ENCODE measurements at regions not wholly inside any gene's neighbourhood (a gene's known extent, or its start where the extent isn't known, plus 50 kb on each side); places are given as distances from the start of the nearest gene placed in this dataset.
A peak's percentile ranks its signal among the peaks of the same experiment; 100 is the strongest.
"Not testable (repeated sequence)": the region's sequence is repeated elsewhere in the genome, so short reads cannot be mapped to it uniquely, and the experiment has no call there.

DNA sequence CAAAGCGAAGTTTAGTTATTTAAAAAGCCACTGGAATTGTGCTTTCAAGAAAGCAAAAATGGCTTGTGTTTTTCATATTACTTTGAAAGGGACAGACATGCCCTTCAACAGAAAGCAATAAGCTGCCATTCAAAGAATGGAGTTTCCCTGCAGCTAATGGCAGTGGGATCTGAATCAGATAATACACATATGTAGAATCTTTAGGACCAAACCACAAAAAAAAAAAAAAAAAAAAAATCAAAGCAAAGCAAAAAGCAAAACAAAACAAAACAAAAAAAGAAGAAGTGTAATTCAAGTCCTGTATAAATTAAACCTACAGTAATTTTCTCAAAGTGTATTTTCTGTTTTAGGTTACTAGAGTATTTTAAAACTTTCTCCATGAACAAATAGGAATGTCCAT lies 63.6 kb upstream of the ZNF217 start:
- DNase-seq, result no peak

DNA sequence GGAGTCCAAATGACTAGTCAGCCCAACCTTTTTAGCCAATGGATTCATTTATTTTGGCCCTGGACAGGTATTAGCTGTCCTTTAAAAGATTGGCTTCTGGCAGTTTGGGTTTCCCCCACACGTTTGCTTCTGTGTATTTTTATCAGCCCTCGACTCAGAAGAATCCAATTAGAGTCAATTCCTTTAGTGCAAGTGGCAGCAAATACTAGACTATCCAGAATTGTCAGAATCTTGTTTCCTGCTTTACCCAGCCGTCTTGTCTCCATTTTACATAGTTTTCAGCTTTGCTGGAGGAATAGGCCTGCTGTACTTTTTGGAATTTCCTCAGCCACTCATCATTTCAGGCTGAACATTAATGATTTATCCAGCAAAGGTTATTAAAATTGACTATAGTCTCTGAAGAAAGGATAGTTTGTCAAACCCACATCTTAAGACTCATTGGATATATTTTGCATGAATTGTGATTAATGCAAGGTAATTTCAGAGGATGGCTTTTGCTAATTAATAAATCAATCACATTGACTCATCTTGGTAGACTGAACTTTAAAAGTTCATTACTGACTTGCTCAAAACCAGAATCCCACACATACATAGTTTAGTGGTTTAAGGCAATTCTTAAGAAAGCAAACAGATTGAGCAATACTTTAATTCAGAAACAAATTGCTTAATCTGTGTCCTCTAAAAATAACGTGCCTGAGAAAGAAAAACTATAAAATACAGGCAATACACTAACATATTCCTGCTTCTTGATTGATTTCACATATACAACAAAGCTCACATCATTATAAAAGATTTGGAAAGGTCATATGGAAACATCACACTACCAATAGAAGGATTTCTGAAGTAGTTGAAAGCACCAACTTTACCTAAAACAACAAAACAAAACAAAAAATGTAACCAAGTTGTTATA lies 62.9 kb upstream of the ZNF217 start:
- no peak for DNase-seq

DNA sequence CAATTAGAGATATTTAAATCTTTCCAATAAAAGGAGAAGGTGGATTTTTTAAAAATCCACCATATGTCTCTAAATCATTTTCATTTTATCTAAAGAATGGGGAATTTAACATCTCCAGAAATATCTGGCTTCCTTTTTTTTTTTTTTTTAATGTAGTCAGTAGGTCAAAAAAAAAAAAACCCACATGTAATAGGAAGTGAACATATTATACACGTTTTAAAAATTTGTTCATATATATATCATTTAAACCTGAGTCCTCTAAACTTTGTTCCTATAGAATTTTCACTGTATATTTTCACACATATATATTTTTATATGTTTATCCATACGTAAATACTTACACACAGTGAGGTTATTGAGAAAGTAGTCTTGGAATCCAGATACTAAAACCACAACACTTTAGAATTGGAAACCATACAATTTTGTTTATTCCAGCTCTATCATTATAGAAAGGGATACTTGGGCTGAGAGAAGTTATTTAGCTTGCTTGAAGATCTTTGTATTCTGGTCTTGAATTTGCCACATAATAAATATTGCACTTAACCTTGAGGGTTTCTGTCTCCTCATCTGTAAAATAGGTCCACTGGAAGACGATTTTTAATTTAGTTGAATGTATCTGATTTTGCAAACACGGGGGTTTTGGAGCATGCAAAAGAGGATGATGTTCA lies 62.1 kb upstream of the ZNF217 start:
- no peak for DNase-seq

- DNase-seq, result no peak
Observed at GRCh38 chr20:53654932-53655624, 61.4 kb upstream of the ZNF217 start.

- DNase-seq, result not testable (repeated sequence)
Observed at GRCh38 chr20:53654521-53654920, 60.9 kb upstream of the ZNF217 start.

- DNase-seq, result no peak
Observed at GRCh38 chr20:53652859-53653517, 59.3 kb upstream of the ZNF217 start.

DNA sequence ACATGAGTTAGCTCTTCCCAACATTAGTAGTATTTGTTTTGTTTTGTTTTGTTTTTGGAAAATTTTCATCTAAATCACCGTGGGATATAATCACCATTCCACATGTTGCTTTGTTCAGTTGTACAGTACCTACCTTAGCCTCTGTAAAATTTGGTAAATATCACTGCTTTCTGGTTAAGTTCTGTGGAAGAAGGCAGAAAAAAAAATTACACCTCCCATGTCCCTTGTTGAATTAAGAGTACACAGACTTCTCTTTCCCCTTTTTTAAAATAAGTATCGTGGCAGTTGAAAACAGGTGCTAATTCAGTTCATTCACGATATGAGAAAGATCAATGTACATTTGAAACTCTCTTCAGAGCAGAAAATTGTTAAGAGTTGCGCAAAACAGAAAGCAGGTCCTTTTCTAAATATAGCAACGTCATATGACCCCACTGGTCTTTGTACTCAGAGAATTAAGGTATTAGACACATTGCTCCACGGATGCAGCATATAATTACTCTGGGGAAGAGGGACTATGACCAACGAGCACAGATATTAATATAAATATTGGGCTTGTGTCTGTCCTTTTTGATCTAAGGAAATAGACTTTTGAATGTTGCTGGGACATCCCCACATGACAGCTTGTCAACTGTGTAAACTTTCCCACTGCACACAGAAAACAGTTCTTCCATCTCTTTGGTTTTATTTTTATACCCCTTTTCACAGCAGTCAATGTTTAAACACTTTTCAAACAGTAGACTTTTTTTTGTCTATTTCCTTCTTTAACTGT lies 58.6 kb upstream of the ZNF217 start:
- DNase-seq, result peak; percentile 16

DNA sequence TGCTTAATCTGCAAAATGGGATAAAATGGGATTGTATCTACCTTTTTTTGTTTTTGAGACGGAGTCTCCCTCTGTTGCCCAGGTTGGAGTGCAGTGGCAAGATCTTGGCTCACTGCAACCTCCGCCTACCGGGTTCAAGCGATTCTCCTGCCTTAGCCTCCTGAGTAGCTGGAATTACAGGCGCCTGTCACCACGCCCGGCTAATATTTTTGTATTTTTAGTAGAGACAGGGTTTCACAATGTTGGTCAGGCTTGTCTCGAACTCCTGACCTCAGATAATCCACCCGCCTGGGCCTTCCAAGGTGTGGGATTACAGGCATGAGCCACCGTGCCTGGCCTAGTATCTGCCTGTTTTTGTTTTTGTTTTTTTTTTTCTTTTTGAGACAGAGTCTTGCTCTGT lies 55.9 kb upstream of the ZNF217 start:
- DNase-seq, result not testable (repeated sequence)

- DNase-seq, result no peak
Observed at GRCh38 chr20:53647286-53647821, 53.7 kb upstream of the ZNF217 start.

GRCh38 chr20:53646550-53646949 lies 52.9 kb upstream of the ZNF217 start:
- DNase-seq, result no peak

DNA sequence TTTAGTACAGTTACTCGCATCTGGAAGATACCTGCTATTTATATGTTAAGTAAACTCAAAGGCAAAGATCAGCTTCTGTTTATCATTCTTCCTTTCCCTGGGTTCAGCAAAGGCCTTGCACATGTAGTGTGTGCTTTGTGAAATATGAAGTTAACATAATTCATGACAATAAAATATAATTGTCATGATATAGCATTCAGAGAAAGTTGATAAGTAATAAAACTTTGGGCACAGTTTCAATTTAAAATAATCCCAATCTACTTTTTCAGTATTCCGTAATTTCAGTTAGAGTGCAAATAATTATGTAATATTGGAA lies 51.9 kb upstream of the ZNF217 start:
- no peak for DNase-seq

DNA sequence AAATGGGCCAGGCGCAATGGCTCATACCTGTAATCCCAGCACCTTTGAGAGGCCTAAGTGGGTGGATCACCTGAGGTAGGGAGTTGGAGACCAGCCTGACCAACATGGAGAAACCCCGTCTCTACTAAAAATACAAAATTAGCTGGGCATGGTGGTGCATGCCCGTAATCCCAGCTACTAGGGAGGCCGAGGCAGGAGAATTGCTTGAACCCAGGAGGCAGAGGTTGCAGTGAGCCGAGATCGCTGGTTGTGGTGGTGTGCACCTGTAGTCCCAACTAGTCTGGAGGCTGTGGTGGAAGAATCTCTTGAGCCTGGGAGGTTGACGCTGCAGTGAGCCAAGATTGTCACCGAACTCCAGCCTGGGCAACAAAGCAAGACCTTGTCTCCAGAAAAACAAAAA lies 50.5 kb upstream of the ZNF217 start:
- DNase-seq, result not testable (repeated sequence)

Measured in DMS53 (cell line).